OCI-LY1 (cell line): ENCODE measurements at regions not wholly inside any gene's neighbourhood (a gene's known extent, or its start where the extent isn't known, plus 50 kb on each side); places are given as distances from the start of the nearest gene placed in this dataset.

Experiments used
- H2AFZ ChIP-seq: fragments of 200-600 bp; sonication (generic), shearing (Covaris generic); 2 replicates; pipeline ENCODE4 v1.6.0; 2014; ENCODE audit warnings: antibody characterized with exemption, mild to moderate bottlenecking, low read length
- H3F3A ChIP-seq: fragments of 200-600 bp; sonication (generic), shearing (Covaris generic); 2 replicates; pipeline ENCODE4 v1.6.0; 2014; ENCODE audit warnings: mild to moderate bottlenecking, antibody characterized with exemption, low read length, moderate library complexity; ENCODE audit not compliant: insufficient read depth
- H3K27ac ChIP-seq: fragments of 200-600 bp; sonication (generic); 2 replicates; pipeline ENCODE4 v1.5.1; 2014; ENCODE audit warnings: low read length, mixed run types, mild to moderate bottlenecking, low read depth; ENCODE audit not compliant: poor library complexity, severe bottlenecking
- H3K27me3 ChIP-seq: fragments of 200-600 bp; sonication (generic); 2 replicates; pipeline ENCODE4 v1.6.0; 2014; ENCODE audit warnings: antibody characterized with exemption, mild to moderate bottlenecking, low read length, moderate library complexity; ENCODE audit not compliant: insufficient read depth
- H3K36me3 ChIP-seq: fragments of 200-600 bp; sonication (generic); 2 replicates; pipeline ENCODE4 v1.6.1; 2014; ENCODE audit warnings: mild to moderate bottlenecking, antibody characterized with exemption, low read length, moderate library complexity, mixed read lengths; ENCODE audit not compliant: insufficient read depth
- H3K4me1 ChIP-seq: fragments of 200-600 bp; sonication (generic); 2 replicates; pipeline ENCODE4 v1.5.1; 2014; ENCODE audit warnings: mild to moderate bottlenecking, low read length, moderate library complexity; ENCODE audit not compliant: insufficient read depth, severe bottlenecking
- H3K4me2 ChIP-seq: fragments of 200-600 bp; sonication (generic), shearing (Covaris generic); 2 replicates; pipeline ENCODE4 v1.6.1; 2014; ENCODE audit warnings: low read length
- H3K4me3 ChIP-seq: fragments of 200-600 bp; sonication (generic); 2 replicates; pipeline ENCODE4 v1.5.1; 2014; ENCODE audit warnings: low read length, low read depth, mild to moderate bottlenecking, mixed read lengths; ENCODE audit not compliant: poor library complexity, severe bottlenecking
- H3K79me2 ChIP-seq: fragments of 200-600 bp; shearing (Covaris generic); 2 replicates; pipeline ENCODE4 v1.6.1; 2016; ENCODE audit warnings: mixed run types, low read length, mixed read lengths; ENCODE audit not compliant: insufficient read depth
- H3K9ac ChIP-seq: fragments of 200-600 bp; sonication (generic), shearing (Covaris generic); 2 replicates; pipeline ENCODE4 v1.6.1; 2014; ENCODE audit warnings: mild to moderate bottlenecking, low read length, mixed read lengths
- H3K9me2 ChIP-seq: fragments of 200-600 bp; sonication (generic), shearing (Covaris generic); 2 replicates; pipeline ENCODE4 v1.6.1; 2014; ENCODE audit warnings: low read depth, mild to moderate bottlenecking, low read length, mixed read lengths
- H3K9me3 ChIP-seq: fragments of 200-600 bp; shearing (Covaris generic); 2 replicates; pipeline ENCODE4 v1.6.1; 2014; ENCODE audit warnings: low read length, mixed read lengths
- H4K20me1 ChIP-seq: fragments of 200-600 bp; sonication (generic), shearing (Covaris generic); 2 replicates; pipeline ENCODE4 v1.6.0; 2016; ENCODE audit warnings: mild to moderate bottlenecking, low read length; ENCODE audit not compliant: insufficient read depth
- EZH2 ChIP-seq: fragments of 200-600 bp; sonication (generic), shearing (Covaris generic); IDR thresholded peaks from 2 replicates; pipeline ENCODE4 v1.8.0; 2017; ENCODE audit warnings: borderline replicate concordance, mixed run types, mild to moderate bottlenecking, antibody characterized with exemption, low read length, moderate library complexity, mixed read lengths
- TF ChIP-seq, protein P1 (sequence below): fragments of 200-600 bp; sonication (generic), shearing (Covaris generic); IDR thresholded peaks from 2 replicates; pipeline ENCODE4 v1.5.1; 2017; ENCODE audit warnings: mild to moderate bottlenecking, antibody characterized with exemption, low read length, moderate library complexity, mixed read lengths

DNA sequence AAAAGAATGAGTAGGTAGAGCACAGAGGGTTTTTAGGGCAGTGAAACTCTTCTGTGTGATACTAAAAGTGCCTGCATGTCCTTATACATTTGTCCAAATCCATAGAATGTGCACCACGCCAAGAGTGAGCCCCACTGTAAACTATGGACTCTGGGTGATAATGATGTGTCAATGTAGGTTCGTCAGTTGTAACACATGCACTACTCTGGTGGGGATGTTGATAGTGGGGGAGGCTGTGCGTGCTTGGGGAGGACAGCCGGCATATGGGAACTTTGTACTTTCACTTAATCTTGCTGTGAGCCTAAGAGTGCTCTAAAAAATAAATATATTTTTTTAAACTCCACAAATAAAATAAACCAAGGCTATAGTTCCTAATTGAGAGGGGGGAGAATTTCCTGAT, 319.2 kb downstream of the SHQ1 start:
- TF ChIP-seq EZH2, result no peak
- TF ChIP-seq, protein P1, sequence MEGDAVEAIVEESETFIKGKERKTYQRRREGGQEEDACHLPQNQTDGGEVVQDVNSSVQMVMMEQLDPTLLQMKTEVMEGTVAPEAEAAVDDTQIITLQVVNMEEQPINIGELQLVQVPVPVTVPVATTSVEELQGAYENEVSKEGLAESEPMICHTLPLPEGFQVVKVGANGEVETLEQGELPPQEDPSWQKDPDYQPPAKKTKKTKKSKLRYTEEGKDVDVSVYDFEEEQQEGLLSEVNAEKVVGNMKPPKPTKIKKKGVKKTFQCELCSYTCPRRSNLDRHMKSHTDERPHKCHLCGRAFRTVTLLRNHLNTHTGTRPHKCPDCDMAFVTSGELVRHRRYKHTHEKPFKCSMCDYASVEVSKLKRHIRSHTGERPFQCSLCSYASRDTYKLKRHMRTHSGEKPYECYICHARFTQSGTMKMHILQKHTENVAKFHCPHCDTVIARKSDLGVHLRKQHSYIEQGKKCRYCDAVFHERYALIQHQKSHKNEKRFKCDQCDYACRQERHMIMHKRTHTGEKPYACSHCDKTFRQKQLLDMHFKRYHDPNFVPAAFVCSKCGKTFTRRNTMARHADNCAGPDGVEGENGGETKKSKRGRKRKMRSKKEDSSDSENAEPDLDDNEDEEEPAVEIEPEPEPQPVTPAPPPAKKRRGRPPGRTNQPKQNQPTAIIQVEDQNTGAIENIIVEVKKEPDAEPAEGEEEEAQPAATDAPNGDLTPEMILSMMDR, result no peak
- Histone ChIP-seq H3K27me3 (no peaks in the 10 kb centered on the region), H3K79me2 (no peaks in the 10 kb centered on the region), H3K9me2 (no peaks in the 10 kb centered on the region), H3K27ac (no peak overlapping the region), H4K20me1 (no peaks in the 10 kb centered on the region), H3K9ac (no peak overlapping the region), H2AFZ (no peak overlapping the region), H3K4me1 (no peaks in the 10 kb centered on the region), H3K36me3 (no peaks in the 10 kb centered on the region), H3K4me2 (no peak overlapping the region), H3K4me3 (no peak overlapping the region), H3F3A (no peaks in the 10 kb centered on the region), H3K9me3 (no peaks in the 10 kb centered on the region)

DNA sequence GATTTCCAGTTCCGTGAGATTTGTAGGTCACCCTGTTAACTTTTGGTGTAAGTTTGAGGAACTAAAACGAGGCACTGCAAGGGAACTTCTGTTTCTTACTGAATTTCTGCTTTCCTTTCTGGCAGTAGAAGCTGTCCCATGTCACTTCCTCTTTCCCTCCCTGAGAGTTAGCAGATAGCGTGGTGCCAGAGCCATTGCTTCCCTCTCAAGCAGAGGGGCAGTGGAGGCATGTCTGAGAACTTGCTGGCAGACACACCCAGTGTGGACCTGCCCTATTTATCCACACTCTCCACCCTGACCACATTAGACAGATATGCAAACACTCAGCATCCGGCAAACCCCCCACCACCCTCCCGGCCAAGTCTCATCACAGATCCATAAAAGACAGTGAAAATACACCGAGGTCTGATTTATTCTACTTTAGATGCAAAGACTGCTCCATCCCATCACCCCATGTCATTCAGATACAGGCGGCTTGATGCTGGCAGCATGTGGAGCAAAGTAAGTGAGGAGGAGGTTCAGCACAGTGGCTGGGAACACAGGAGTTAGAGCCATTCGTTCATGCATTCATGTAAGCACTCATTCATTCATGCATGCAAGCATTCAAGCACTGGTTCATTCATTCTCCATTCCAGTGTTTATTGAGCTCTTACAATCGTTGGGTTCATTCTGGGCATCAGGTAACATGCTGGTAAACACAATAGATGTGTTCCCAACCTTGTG, 324.7 kb downstream of the SHQ1 start:
- Histone ChIP-seq H4K20me1 (no peaks in the 10 kb centered on the region), H3K36me3 (no peaks in the 10 kb centered on the region), H3F3A (no peaks in the 10 kb centered on the region), H3K9me2 (no peaks in the 10 kb centered on the region), H3K79me2 (no peaks in the 10 kb centered on the region), H3K9me3 (no peaks in the 10 kb centered on the region), H3K27me3 (no peaks in the 10 kb centered on the region; the same call in 1 of the 2 replicates), H2AFZ (no peak overlapping the region), H3K4me2 (no peak overlapping the region), H3K4me1 (peaks cover 5% of the 10 kb centered on the region), H3K27ac (no peak overlapping the region), H3K4me3 (no peak overlapping the region), H3K9ac (no peak overlapping the region)
- no peak for TF ChIP-seq EZH2
- TF ChIP-seq, protein P1, result no peak

DNA sequence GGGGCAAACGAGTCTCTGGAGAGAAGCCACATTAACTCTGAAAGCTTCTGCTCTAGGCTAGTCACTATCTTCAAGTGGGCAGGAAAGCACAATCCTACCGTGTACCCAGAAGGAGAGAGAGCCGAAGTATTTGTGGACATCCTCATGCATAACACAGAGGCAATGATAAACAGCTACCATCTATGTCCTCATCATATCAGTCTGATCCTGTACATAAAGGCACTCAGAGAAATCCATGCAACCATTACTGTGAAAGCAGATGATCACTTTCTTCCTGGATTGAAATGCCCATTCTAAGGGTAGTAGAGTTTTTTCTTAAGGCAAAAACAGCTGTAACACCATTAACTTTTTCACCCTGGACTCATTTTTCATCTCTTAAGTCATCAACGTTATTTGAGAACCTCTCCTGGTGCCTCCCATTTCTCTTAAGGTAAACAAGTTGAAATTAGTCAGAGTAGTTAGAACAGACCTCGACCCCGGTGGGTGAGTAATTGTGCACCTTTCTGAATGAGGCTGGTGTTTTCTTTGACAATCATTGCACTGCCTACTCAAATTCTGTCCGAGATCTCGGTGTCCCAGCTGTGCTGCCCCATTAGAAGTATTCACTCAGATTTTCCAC, 327.4 kb downstream of the SHQ1 start:
- H3K9me3 ChIP-seq, result no peaks in the 10 kb centered on the region
- H3K4me1 ChIP-seq, result peaks cover 5% of the 10 kb centered on the region
- H3K4me2 ChIP-seq, result no peak overlapping the region
- H3K36me3 ChIP-seq, result no peaks in the 10 kb centered on the region
- H3K9ac ChIP-seq, result no peak overlapping the region
- H3K27ac ChIP-seq, result no peak overlapping the region
- H3K4me3 ChIP-seq, result no peak overlapping the region
- H2AFZ ChIP-seq, result no peak overlapping the region
- no peaks in the 10 kb centered on the region for H4K20me1 ChIP-seq
- H3K9me2 ChIP-seq, result no peaks in the 10 kb centered on the region
- H3K27me3 ChIP-seq, result no peaks in the 10 kb centered on the region; the same call in 1 of the 2 replicates
- no peaks in the 10 kb centered on the region for H3K79me2 ChIP-seq
- no peaks in the 10 kb centered on the region for H3F3A ChIP-seq
- TF ChIP-seq EZH2, result no peak
- TF ChIP-seq, protein P1, result no peak
